ENCODE measurements at regions not wholly inside any gene's neighbourhood (a gene's known extent, or its start where the extent isn't known, plus 50 kb on each side); places are given as distances from the start of the nearest gene placed in this dataset.

DNA sequence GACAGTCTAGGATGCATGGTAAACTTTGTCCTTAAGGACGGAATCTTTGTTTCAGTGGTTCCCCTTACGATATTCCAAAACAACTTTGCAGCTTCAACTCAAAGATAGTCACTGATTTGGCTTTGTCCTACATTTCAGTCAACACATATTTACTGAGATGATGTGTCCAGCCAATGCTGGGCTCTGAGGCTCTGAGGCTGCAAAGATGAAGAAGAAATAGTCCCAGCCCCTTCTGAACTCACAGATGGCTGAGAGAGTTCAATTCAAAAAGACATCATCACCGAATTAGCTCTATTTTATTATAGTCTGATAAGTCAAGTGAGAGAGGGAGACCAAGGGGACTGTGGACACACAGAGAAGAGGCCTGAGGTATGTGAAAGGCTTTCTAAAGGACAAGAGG lies 544.0 kb downstream of the ACTL7B start:
- DNase-seq (ENCODE audit: low spot score, unreplicated experiment), result no peak
- H3K4me3 Mint-ChIP-seq (ENCODE audit: low read depth), result no peak overlapping the region
- H3K27me3 Mint-ChIP-seq, result peaks cover 63% of the 10 kb centered on the region
- peaks cover 5% of the 10 kb centered on the region for H3K4me1 Mint-ChIP-seq (ENCODE audit: low read depth)
- H3K27ac Mint-ChIP-seq, result no peak overlapping the region
- peaks cover 1% of the 10 kb centered on the region for H3K36me3 Mint-ChIP-seq (ENCODE audit: insufficient read depth)
- H3K9me3 Mint-ChIP-seq (ENCODE audit: low read depth), result peaks cover 8% of the 10 kb centered on the region
- TF ChIP-seq, protein P1, sequence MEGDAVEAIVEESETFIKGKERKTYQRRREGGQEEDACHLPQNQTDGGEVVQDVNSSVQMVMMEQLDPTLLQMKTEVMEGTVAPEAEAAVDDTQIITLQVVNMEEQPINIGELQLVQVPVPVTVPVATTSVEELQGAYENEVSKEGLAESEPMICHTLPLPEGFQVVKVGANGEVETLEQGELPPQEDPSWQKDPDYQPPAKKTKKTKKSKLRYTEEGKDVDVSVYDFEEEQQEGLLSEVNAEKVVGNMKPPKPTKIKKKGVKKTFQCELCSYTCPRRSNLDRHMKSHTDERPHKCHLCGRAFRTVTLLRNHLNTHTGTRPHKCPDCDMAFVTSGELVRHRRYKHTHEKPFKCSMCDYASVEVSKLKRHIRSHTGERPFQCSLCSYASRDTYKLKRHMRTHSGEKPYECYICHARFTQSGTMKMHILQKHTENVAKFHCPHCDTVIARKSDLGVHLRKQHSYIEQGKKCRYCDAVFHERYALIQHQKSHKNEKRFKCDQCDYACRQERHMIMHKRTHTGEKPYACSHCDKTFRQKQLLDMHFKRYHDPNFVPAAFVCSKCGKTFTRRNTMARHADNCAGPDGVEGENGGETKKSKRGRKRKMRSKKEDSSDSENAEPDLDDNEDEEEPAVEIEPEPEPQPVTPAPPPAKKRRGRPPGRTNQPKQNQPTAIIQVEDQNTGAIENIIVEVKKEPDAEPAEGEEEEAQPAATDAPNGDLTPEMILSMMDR (IDR thresholded peaks at IDR 0.05; ENCODE audit: unreplicated experiment), result no peak

DNA sequence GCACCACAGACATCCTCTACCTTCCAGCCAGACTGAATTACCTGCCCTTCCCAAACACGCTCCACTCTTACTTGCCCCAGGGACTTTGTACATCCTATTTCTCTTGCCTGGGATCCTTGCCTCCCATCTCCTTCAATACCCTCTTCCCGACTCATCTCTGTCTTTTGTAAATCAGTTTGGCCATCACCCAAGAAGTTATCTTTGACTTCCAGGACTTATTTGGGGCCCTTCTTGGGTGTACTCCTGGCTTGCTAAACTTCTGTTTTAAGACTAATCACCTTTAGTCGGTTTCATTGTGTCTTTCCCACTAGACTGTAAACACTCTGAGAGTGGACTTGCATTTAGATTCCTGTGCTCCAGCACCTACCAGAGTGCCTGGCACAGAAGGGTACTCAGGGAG lies 545.6 kb downstream of the ACTL7B start:
- no peaks in the 10 kb centered on the region for H3K9me3 Mint-ChIP-seq (ENCODE audit: low read depth)

DNA sequence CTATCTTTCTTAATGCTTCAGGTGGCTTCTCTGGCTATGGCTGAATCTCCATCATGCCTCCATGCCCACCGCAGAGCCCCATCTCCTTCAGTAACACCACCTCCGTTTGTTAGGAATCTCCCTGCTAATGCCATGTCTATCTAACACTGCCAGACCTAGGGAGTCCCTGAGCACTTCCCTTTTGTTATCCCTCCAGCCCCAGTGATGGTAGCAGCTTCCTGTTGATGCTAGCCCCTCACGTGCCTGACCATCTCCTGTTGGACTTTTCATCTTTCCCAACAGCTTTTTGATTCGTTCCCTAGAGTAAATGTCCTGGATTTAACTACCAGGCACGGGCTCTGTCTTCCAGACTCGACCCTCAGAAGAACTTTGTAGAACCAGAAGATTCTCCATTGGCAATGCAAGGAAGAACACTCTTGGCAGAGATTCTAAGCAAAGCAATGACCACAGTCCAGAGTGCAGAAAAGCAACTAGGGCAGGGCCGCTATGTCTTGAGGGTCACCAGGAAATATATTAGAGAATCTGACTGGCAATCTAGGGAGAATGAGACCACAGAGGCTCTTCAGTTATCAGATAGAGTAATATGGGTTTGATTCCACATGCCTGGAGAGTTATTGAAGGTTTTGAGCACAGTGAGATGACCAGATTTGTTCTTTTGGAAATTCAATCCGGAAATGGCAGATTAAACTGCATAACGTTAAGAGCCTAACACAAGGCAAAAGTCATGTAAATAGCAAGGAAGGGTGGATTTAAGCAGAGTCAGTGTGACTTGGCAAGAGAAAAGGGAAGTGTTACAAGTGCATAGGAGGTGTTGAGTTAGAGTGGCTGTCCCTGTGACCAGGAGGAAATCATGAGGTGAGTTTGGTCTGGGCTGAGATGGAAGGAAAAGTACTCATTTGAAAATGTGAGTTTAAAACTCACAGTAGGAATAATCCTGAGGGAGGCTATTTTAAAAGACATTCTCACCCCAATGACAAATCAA lies 555.2 kb downstream of the ACTL7B start:
- peaks cover 28% of the 10 kb centered on the region for H3K27me3 Mint-ChIP-seq
- no peak overlapping the region for H3K4me3 Mint-ChIP-seq (ENCODE audit: low read depth)
- H3K9me3 Mint-ChIP-seq (ENCODE audit: low read depth), result no peaks in the 10 kb centered on the region
- no peak overlapping the region for H3K27ac Mint-ChIP-seq
- TF ChIP-seq, protein P1 (IDR thresholded peaks at IDR 0.05; ENCODE audit: unreplicated experiment), result no peak
- no peaks in the 10 kb centered on the region for H3K36me3 Mint-ChIP-seq (ENCODE audit: insufficient read depth)
- peaks cover 11% of the 10 kb centered on the region for H3K4me1 Mint-ChIP-seq (ENCODE audit: low read depth)
- DNase-seq (ENCODE audit: low spot score, unreplicated experiment), result no peak

More for the DNA sequence above, 545.6 kb downstream of the ACTL7B start:
- peaks cover 9% of the 10 kb centered on the region for H3K4me1 Mint-ChIP-seq (ENCODE audit: low read depth)
- H3K27me3 Mint-ChIP-seq, result peaks cover 53% of the 10 kb centered on the region
- H3K36me3 Mint-ChIP-seq (ENCODE audit: insufficient read depth), result no peaks in the 10 kb centered on the region
- no peak for DNase-seq (ENCODE audit: low spot score, unreplicated experiment)
- H3K27ac Mint-ChIP-seq, result no peak overlapping the region
- TF ChIP-seq, protein P1 (IDR thresholded peaks at IDR 0.05; ENCODE audit: unreplicated experiment), result no peak
- H3K4me3 Mint-ChIP-seq (ENCODE audit: low read depth), result no peak overlapping the region

DNA sequence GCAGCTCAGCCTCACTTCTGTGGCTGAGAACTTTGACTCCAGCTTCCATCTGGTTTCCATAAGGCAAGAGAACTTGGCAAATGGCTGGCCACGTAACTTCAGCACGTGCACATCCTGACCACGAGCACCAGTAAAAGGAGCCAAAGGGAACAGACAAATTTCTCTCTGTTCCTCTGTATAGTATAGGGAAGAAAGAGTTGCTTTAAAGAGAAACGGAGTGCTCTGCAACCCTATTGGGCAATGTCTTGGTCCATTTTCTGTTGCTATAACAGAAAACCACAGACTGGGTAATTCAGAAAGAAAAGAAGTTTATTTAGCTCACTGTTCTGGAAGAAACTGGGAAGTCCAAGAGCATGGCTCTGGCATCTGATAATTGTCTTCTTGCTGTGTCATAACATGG lies 558.7 kb downstream of the ACTL7B start:
- H3K4me3 Mint-ChIP-seq (ENCODE audit: low read depth), result no peak overlapping the region
- peaks cover 14% of the 10 kb centered on the region for H3K4me1 Mint-ChIP-seq (ENCODE audit: low read depth)
- H3K27ac Mint-ChIP-seq, result peak overlapping the region; percentile 2

DNA sequence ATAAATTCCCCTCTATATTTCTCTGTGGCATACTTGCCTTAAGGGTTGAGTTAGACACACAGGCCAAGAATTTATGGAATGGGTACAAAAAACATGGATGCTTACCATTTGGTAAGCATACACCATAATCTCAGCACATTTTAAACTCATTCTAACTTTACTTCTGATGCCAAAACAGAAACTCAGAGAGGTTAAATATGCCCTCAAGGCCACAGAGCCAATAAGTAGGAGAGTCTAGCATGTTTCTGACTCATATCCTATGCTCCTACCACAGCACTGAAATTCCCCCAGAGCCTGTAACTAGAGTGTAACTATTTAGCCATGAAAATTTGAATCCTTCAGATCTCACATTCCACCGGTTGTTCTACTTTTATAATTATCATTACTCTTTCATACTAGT lies 559.7 kb downstream of the ACTL7B start:
- no peak for DNase-seq (ENCODE audit: low spot score, unreplicated experiment)
- H3K4me3 Mint-ChIP-seq (ENCODE audit: low read depth), result no peak overlapping the region
- H3K27me3 Mint-ChIP-seq, result peaks cover 37% of the 10 kb centered on the region
- no peak overlapping the region for H3K27ac Mint-ChIP-seq
- H3K36me3 Mint-ChIP-seq (ENCODE audit: insufficient read depth), result no peaks in the 10 kb centered on the region
- no peaks in the 10 kb centered on the region for H3K9me3 Mint-ChIP-seq (ENCODE audit: low read depth)
- H3K4me1 Mint-ChIP-seq (ENCODE audit: low read depth), result peaks cover 14% of the 10 kb centered on the region
- TF ChIP-seq, protein P1 (IDR thresholded peaks at IDR 0.05; ENCODE audit: unreplicated experiment), result no peak

More for the DNA sequence above, 558.7 kb downstream of the ACTL7B start:
- TF ChIP-seq, protein P1 (IDR thresholded peaks at IDR 0.05; ENCODE audit: unreplicated experiment), result no peak
- no peak for DNase-seq (ENCODE audit: low spot score, unreplicated experiment)
- Mint-ChIP-seq H3K27me3 (peaks cover 36% of the 10 kb centered on the region), H3K9me3 (ENCODE audit: low read depth) (no peaks in the 10 kb centered on the region), H3K36me3 (ENCODE audit: insufficient read depth) (no peaks in the 10 kb centered on the region)
